ENCODE measurements at regions not wholly inside any gene's neighbourhood (a gene's known extent, or its start where the extent isn't known, plus 50 kb on each side); places are given as distances from the start of the nearest gene placed in this dataset.

- no peak for TF ChIP-seq CTCF (conservative IDR thresholded peaks at IDR 0.05)
- TF ChIP-seq ZFX (IDR thresholded peaks at IDR 0.05) = no peak
Observed at GRCh38 chr4:151983854-151984253, 223.0 kb upstream of the GATB start.
